GM21723 (cell line): ENCODE measurements at regions not wholly inside any gene's neighbourhood (a gene's known extent, or its start where the extent isn't known, plus 50 kb on each side); places are given as distances from the start of the nearest gene placed in this dataset.

ENCODE experiments used
- ATAC-seq: cut with Tn5 transposase; IDR thresholded peaks from one replicate; pipeline ENCODE4 v1.9.1; 2021; ENCODE audit warnings: mild to moderate bottlenecking, moderate library complexity; ENCODE audit not compliant: unreplicated experiment

DNA sequence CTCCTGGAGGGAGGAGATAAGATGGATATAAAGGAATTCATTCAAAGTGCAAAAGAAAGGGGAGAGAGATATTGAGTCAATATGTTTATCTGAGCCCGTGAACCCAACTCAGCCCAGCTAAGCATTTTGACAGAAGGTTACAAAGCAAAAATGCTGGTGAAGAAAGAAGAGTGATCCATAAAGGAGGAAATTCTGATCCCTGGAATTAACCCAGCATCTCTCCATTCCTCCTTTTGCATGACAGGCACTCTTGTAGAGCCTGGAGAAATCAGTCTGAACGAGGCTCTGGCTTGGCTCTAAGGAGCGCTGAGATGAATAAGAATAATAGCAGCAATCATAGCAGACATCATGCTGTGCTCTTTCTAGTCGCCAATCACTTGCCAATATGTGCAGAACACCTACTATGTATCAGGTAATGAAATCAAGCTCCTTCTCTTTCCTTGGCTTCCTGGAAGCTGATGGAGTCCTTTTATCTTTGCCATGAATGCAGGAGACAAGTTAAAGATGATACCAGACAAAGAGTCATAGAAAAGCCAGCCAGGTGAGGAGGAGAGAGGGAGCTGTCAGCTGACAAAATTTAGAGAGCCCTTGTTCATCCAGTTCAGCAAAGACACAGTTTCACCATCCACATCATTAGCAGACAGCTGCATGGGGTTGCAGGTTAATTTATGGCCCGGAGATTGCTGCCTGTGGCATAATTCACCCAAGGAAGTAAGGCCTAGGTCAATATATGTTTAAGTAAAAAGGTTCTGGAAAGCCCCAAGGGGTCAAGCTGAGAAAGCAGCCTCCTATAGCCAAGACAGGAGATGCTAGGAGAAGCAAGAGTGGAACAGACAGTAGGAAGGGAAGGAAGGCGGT, 476.5 kb upstream of the TBX3 start:
- ATAC-seq, result no peak

DNA sequence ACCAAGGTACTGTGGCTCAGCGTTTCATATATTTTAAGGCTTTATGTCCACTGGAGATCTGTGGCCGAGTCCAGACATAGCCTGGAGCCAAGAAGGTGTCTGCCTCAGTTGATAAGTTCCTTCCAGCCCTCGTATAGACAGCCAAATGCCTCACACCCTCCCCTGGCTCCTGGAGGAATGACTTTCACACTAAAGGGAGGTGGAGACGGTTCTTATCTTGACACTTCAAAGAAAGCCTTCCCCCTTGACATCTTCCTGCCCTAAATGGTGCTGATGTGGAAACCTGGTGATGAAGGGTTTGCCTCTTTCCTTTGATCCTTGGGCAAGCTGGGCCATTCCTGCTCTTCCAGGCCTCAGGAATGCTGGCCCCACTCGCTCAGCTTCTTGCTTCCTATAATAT, 474.8 kb upstream of the TBX3 start:
- ATAC-seq, result no peak

DNA sequence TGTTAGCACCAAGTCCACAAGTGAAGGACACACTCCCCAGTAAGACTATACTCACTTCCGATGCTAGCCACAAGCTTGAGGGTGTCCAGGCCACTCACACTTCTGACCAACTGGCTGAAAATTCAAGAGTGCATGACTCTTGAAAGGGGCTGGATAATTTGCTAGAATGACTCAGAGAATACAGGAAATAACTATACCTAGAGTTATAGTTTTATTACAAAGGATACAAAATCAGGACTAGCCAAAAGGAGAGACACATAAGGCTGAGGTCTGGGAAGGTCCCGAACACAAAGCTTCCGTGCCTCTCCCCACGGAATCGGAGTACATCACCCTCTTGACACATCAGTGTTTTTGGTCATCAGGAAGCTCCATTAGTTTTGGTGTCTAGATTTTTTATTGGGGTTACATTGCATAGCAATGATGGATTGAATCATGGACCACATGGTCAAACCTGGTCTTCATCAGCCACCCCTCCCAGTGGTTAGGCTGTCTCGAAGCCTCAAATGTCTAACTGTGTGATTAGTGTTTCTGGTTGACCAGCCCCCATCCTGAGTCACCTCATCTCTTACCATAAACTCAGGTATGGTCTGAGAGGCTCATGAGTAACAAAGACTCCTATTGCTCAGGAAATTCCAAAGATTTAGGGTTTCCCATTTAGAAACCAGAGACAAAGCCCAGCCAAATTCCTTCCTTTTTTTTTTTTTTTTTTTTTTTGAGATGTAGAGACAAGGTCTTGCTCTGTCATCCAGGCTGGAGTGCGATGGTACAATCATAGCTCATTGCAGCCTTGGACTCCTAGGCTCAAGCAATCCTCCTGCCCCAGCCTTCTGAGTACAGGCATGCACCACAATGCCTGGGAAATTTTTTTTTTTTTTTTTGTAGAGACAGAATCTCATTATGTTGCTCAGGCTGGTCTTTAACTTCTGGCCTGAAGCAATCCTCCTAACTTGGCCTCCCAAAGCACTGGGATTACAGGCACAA, 472.0 kb upstream of the TBX3 start:
- no peak for ATAC-seq

DNA sequence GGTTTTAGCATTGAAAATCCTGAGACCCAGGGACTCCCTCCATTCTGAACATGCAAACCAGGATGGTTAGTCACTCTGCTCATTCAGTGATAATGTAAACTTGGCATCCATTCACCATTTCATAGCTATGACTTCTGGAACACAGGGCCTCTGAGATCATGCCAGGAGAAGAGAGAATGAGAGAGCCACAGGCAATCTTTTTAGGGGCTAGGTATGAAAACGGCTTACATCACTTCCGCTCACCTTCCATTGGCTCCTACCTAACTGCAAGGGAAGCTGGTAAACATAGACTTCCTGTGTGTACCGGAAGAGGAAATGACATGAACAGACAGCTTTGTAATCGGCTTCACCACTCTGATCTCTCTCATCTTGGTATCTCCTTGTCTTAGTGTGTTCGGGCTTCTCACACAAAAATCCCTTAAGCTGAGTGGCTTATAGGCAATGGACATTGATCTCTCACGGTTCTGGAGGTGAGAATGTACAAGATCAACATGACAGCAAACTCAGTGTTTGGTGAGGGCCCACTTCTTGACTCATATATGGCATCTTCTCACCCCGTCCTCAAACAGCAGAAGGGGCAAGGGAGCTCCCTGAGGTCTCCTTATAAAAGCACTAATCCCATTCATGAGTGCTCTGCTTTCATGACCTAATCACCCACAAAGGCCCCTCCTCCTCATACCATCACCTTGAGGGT, 465.9 kb upstream of the TBX3 start:
- no peak for ATAC-seq

DNA sequence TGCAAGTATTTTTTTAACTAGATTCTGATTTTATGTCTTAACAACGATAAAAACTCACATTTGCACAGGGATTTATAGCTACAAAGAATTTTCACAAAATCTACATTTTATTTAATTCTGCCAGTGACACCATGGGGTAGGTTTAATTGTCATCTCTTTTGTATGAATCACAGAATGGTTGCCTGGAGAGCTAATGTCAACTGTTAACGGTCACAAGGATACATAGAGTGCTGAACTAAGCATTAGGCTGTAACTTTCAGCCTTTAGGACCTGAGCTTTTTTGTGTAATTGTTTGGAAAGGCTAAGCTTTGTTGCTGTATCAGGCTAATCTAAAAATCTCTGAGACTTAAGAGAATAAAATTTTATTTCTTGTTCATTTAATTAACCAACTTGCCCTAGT, 465.3 kb upstream of the TBX3 start:
- no peak for ATAC-seq

DNA sequence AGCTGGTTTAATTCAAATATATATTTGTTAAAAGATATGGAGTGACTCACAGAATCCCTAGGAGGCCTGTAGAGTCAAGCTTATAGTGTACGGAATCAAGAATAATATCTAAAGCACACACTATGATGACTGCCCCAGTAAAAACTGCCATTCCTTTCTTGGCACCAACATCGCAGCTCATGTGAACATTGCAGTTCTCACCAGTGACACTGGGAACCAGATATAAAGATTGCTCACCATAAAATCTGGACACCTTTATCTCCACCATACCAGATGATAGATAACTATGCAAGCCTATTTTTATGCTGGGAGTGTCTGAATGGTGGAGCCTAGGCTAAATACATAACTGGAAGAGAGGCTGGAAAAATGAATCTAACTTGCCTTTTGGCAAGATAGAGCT, 463.9 kb upstream of the TBX3 start:
- ATAC-seq, result no peak

DNA sequence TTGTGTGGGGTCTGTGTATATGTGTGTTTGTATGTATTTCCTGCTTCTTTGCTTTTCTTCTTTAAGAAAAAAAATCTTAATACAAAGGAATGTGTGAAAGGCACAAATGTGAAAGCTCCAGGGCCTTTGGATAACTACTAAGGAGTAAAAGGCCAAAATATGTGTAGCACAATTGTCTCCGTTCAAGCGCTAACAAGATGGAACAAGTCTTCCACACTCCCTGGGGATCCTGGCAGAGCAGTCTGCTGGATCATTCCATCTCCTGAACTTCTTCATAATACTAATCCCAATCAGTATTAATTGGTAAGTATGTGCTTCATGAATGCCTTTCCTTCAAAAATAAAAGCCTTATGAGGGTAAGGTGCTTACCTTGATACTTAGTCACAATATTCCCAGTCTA, 462.5 kb upstream of the TBX3 start:
- no peak for ATAC-seq

DNA sequence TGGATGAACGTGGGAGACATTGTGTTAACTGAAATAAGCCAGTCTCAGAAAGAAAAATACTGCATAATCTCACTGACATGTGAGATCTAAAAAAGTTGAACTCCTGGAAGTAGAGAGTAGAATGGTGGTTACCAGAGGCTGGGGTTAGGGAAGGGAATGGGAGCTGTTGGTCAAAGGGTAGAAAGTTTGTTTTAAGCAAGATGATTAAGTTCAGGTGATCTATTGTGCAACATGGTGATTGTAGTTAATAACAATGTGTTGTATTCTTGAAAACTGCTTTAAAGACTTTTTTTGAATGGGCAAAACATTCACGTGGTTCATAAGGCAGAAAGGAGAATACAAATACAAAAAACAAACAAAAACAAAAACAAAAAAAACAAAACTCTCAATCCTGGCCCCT, 460.4 kb upstream of the TBX3 start:
- ATAC-seq, result no peak

DNA sequence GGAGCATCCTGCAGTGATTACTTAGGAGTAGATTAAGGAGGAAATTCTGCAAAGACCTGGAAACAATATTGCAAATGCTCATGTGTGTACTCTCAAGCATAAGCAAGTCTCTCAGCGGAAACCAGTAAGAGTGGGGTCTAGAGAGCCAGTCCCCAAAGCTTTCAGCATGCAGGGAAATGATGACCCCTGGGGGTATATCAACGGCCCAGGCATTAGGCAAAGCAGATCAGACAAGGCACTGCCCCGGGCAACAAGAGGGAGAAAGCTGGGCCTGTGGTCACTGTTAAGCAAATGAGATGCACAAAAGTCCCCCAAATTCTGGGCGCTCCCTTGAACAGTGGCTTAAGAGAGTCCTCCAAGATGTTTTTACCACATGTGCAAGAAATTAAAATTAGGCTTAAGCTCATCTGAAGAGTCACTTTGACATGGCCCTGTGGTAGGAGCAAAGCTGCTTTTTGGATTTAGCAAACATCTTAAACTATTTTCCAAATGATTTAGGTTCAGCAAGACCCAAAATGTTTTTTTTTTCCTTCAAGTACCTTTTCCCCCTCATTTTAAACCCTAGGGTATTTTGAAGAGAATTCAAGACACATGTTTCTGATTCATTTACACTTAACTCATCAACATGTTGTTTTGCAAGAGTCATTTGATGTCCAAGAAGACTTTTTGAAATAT, 457.1 kb upstream of the TBX3 start:
- ATAC-seq, result no peak

DNA sequence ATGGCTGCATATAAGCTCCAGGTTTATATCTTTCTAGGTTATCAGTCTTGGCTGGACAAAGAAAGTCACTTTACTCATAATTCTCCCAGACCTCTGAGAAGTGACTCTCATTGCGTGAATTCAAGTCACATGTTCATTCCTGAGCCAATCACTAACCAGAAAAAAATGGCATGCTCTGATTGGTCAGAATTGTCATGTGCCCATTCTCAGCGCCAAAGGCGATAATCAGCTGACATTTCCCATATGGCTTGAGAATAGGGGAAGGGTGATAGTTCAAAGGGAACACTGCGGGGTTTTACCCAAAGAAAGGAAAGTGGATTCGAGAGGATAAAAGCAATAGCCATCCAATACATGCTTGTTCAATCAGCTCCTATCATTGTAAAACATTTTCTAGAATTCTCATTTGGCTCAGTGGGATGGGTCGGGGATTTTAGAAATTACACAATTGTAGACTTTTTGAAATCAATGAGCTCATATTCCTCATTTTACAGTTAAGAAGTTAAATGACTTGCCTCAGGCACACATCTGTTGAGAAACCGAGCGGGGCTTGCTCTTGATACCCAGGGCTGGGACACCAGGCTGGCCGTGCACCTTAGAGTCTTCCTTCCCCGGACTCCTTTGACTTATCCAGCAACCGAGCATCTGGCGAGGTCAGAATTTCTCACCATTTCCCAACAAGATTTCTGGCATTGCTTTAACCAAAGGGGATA, 454.0 kb upstream of the TBX3 start:
- no peak for ATAC-seq

DNA sequence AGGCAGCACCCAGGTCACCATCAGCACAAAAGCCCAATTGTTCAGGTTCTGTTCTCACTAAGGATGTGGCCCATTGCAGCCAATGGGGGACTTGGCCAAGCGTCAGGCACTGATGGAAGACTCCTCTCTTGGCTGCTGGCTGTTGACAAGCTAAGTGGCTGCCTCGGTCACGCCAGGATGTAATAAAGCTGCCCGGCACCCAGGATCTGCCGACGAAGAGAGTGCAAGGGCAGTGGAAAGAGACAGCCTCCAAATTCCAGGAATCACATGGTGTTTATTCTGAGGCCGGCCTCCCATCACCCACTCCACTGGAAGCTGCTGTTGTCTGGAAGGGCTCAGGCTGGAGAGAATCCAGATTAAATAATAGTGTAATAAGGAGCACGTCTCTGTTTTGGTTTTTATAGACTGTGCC, 451.8 kb upstream of the TBX3 start:
- no peak for ATAC-seq

DNA sequence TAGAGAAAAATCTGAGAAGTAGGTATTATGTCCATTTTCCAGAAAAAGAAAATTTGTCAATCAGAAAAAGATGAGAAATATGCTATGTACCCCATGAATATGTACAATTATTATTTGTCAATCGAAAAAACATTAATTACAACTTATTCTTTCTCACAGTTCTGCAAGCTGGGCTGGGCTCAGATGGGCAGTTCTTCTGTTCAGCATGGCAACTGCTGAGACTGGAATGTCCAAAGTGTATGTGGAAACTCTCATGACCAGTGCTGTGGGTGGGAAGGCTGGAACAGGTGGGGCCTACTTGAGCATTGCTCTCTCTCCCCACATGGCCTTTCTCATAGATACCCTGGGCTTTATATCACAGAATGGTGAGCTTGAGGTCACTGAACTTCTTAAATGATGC, 450.3 kb upstream of the TBX3 start:
- no peak for ATAC-seq

DNA sequence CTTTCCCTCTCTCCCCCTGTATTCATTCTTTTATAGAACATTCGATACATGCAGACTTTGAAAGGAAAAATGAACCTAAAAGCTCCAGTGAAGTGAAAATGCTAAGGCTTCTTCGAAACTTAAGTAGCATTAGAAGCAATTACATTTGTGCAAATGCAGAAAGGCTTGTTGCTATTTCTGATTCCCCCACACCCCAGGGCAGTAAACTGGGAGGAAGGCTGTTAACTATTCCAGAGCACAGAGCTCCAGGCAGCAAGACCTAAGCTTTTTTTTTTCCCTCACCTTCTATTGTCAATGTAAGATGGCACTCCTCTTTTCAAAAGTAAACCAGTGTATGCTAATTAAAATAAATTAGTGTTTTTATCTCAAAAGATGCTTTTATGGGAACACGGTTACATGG, 448.9 kb upstream of the TBX3 start:
- ATAC-seq, result no peak

DNA sequence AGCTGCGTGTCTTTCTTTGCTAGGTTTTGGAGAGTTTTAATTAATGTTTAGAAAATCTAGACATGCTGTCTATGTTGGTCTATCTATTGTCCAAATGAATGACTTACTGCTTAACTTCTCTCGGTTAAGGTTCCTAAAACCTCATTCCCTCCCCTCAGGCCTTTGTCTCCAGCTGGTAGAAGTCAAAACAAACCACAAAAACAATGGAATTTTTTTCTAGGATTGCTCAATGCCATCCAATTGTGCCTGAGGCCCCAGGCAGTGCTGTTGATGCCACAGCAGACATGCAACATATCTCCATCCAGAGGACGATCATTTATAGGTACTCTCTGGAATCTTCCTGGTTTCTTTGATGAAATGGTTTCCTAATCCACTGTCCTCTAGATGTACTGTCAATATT, 448.2 kb upstream of the TBX3 start:
- no peak for ATAC-seq

DNA sequence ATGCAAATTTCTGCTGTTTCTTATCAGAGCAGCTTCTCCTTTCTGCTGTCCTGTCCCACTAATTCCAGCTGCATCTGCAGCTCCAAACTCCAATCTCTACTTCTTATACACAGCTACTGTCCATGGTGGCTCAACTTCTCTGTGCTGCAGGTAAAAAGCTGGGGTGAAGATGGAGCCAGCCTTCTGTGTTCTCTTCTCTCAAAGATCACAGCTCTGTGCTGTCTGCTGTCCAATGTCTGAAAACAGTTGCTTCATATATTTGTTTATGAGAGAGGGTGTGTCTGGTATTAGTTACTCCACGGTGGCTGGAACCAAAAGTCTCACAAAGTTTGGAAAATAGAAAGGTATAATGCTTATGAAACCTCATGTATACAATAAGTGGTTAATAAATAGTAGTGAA, 445.8 kb upstream of the TBX3 start:
- ATAC-seq, result no peak

DNA sequence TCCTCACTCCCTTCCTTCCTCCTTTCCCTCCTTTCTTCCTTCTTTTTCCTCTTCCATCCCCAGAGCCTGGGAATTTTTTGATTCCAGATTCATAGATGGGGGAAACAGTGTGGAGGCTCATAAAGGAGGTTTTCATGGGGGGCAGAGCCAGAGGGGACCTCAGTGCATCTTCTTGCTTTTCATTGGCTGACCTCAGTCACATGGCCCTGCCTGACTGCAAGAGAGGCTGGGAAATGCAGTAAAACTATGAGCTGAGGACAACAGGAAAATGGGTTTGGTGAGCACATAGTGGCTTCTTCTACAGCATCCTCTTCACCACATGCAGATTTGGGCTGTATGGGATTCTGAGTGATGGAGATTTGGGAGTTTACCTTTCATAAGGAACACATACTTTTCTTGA, 437.1 kb upstream of the TBX3 start:
- ATAC-seq, result no peak

DNA sequence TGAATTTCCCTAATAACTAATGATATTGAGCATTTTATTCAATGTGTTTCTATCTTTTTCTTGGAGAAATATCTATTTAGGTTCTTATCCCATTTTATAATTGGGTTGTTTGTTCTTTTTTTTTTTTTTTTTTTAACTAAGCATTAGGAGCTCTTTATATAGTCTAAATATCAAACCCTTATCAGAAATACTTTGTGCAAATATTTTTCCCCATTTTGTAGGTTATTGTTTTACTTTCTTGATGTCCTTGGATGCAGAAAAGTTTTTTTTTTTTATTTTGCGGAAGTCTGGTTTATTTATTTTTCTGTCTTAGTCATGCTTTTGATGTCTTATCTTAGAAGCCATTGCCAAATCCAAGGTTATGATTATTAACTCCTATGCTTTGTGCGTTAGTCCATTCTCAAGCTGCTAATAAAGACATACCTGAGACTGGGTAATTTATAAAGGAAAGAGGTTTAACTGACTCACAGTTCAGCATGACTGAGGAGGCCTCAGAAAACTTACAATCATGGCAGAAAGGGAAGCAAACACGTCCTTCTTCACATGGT, 434.3 kb upstream of the TBX3 start:
- ATAC-seq, result no peak

DNA sequence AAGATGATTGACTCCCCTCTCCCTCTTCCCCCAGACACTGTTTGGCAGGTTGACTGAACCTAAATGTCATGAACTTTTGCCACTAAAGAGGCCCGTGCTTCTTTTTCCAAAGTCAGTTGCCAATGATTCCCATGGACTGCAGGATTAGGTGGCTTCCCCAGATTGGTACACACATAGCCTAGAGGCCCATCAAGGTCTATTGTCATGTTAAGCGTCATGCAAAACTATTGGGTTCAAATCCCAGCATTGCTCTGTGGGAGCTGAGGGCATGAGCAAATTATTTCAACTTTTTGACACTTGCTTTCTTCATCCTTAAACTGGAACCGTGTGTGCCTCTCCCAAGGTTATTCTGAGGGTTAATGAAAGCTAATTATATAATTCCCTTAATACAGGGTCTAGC, 430.2 kb upstream of the TBX3 start:
- ATAC-seq, result no peak

DNA sequence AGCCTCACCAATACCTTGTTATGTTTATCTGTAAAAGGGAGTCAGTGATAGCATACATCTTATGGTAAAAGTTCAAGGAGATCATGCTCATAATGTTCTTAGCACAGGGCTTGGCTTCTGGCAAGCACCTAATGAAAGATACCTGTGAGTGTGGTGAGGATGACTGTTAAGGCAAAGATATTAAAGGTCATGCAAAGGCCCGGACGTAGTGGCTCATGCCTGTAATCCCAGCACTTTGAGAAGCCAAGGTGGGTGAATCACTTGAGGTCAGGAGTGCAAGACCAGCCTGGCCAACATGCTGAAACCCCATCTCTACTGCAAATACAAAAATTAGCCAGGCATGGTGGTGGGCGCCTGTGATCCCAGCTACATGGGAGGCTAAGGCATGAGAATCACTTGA, 425.9 kb upstream of the TBX3 start:
- ATAC-seq, result no peak
